OCI-M1 (cell line): ENCODE measurements at regions not wholly inside any gene's neighbourhood (a gene's known extent, or its start where the extent isn't known, plus 50 kb on each side); places are given as distances from the start of the nearest gene placed in this dataset.
A peak's percentile ranks its signal among the peaks of the same experiment; 100 is the strongest.
"Not testable (repeated sequence)": the region's sequence is repeated elsewhere in the genome, so short reads cannot be mapped to it uniquely, and the experiment has no call there.

ENCODE experiments used
- DNase-seq: peaks from one replicate; lab custom pipeline; 2025; lab: John Stamatoyannopoulos, UW

- DNase-seq: no peak
These were observed 81.9 kb upstream of the ADPGK start for GRCh38 chr15:72865486-72865885.

- DNase-seq: no peak
These were observed 81.1 kb upstream of the ADPGK start for GRCh38 chr15:72864681-72865080.

GRCh38 chr15:72861354-72861910 is 77.9 kb upstream of the ADPGK start:
- no peak for DNase-seq

- DNase-seq: no peak
These were observed 76.2 kb upstream of the ADPGK start for GRCh38 chr15:72859757-72860145.

- no peak for DNase-seq
These were observed 75.6 kb upstream of the ADPGK start for GRCh38 chr15:72859017-72859756.

- no peak for DNase-seq
These were observed 74.6 kb upstream of the ADPGK start for GRCh38 chr15:72858205-72858604.

GRCh38 chr15:72857331-72858063 is 73.9 kb upstream of the ADPGK start:
- no peak for DNase-seq

GRCh38 chr15:72856549-72857040 is 73.0 kb upstream of the ADPGK start:
- DNase-seq: no peak

GRCh38 chr15:72855791-72856190 is 72.2 kb upstream of the ADPGK start:
- DNase-seq: no peak

GRCh38 chr15:72852273-72852672 is 68.7 kb upstream of the ADPGK start:
- no peak for DNase-seq

- DNase-seq: no peak
These were observed 68.0 kb upstream of the ADPGK start for GRCh38 chr15:72851586-72851985.

GRCh38 chr15:72850833-72851232 is 67.3 kb upstream of the ADPGK start:
- DNase-seq: no peak

- DNase-seq: no peak
These were observed 64.2 kb upstream of the ADPGK start for GRCh38 chr15:72847806-72848205.

- DNase-seq: no peak
These were observed 63.5 kb upstream of the ADPGK start for GRCh38 chr15:72847033-72847432.

- DNase-seq: no peak
These were observed 62.4 kb upstream of the ADPGK start for GRCh38 chr15:72845981-72846383.

- no peak for DNase-seq
These were observed 60.5 kb upstream of the ADPGK start for GRCh38 chr15:72844067-72844466.

- DNase-seq: not testable (repeated sequence)
These were observed 59.8 kb upstream of the ADPGK start for GRCh38 chr15:72843340-72843739.

- no peak for DNase-seq
These were observed 56.6 kb upstream of the ADPGK start for GRCh38 chr15:72840114-72840513.

GRCh38 chr15:72838311-72838731 is 54.8 kb upstream of the ADPGK start:
- DNase-seq: peak; percentile 3

GRCh38 chr15:72836676-72837330 is 53.2 kb upstream of the ADPGK start:
- no peak for DNase-seq

GRCh38 chr15:72835294-72835890 is 51.8 kb upstream of the ADPGK start:
- peak; percentile 63 for DNase-seq

GRCh38 chr15:72833561-72833960 is 50.0 kb upstream of the ADPGK start:
- no peak for DNase-seq
